ENCODE measurements at regions not wholly inside any gene's neighbourhood (a gene's known extent, or its start where the extent isn't known, plus 50 kb on each side); places are given as distances from the start of the nearest gene placed in this dataset.
A peak's percentile ranks its signal among the peaks of the same experiment; 100 is the strongest.
"Not testable (repeated sequence)": the region's sequence is repeated elsewhere in the genome, so short reads cannot be mapped to it uniquely, and the experiment has no call there.

GRCh38 chr4:38442073-38442788 lies 221.8 kb upstream of the KLF3 start:
- DNase-seq = no peak

- DNase-seq = no peak
Observed at GRCh38 chr4:38449506-38450174, 214.4 kb upstream of the KLF3 start.

- DNase-seq = no peak
Observed at GRCh38 chr4:38452009-38452408, 212.0 kb upstream of the KLF3 start.

GRCh38 chr4:38452542-38452941 lies 211.5 kb upstream of the KLF3 start:
- DNase-seq = no peak

- no peak for DNase-seq
Observed at GRCh38 chr4:38453253-38453881, 210.6 kb upstream of the KLF3 start.

- no peak for DNase-seq
Observed at GRCh38 chr4:38454284-38454683, 209.7 kb upstream of the KLF3 start.

- no peak for DNase-seq
Observed at GRCh38 chr4:38455092-38455862, 208.7 kb upstream of the KLF3 start.

GRCh38 chr4:38456096-38456495 lies 207.9 kb upstream of the KLF3 start:
- no peak for DNase-seq

GRCh38 chr4:38461342-38461741 lies 202.7 kb upstream of the KLF3 start:
- DNase-seq = no peak

GRCh38 chr4:38462367-38463055 lies 201.5 kb upstream of the KLF3 start:
- no peak for DNase-seq

GRCh38 chr4:38463268-38463958 lies 200.6 kb upstream of the KLF3 start:
- no peak for DNase-seq

- no peak for DNase-seq
Observed at GRCh38 chr4:38464328-38464727, 199.7 kb upstream of the KLF3 start.

- no peak for DNase-seq
Observed at GRCh38 chr4:38466401-38466800, 197.6 kb upstream of the KLF3 start.

- DNase-seq = no peak
Observed at GRCh38 chr4:38467296-38467695, 196.7 kb upstream of the KLF3 start.

GRCh38 chr4:38468339-38468866 lies 195.6 kb upstream of the KLF3 start:
- DNase-seq = no peak

- no peak for DNase-seq
Observed at GRCh38 chr4:38469410-38469809, 194.6 kb upstream of the KLF3 start.

- no peak for DNase-seq
Observed at GRCh38 chr4:38470735-38471262, 193.2 kb upstream of the KLF3 start.

GRCh38 chr4:38482696-38483095 lies 181.3 kb upstream of the KLF3 start:
- no peak for DNase-seq

GRCh38 chr4:38483628-38484027 lies 180.4 kb upstream of the KLF3 start:
- not testable (repeated sequence) for DNase-seq

- peak; percentile 9 for DNase-seq
Observed at GRCh38 chr4:38489011-38489861, 174.8 kb upstream of the KLF3 start.

Data from midbrain (tissue), 1 donor.